ENCODE measurements at regions not wholly inside any gene's neighbourhood (a gene's known extent, or its start where the extent isn't known, plus 50 kb on each side); places are given as distances from the start of the nearest gene placed in this dataset.
A peak's percentile ranks its signal among the peaks of the same experiment; 100 is the strongest.

DNA sequence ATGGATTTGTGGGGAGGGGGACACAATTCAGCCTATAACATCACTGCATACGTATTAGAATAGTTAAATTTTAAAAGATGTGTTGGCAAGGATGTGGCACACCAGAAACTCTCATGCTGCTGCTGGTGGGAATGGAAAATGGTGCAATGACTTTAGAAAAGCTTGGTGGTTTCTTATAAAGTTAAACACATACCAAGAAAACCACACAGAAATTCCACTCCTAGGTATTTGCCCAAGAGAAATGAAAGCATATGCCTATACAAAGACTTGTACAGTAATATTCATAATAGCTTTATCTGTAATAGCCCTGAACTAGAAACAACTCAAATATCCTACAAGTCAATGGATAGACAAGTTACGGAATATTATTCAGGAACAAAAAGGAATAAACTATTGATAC lies 71.3 kb upstream of the PDHA1 start:
- DNase-seq: no peak
- Histone ChIP-seq H3K4me3 (no peak overlapping the region), H3K4me1 (no peaks in the 10 kb centered on the region), H3K36me3 (ENCODE audit: insufficient read depth in 1 of 2, low read depth in 1 of 2) (no peaks in the 10 kb centered on the region), H3K27ac (no peak overlapping the region), H3K27me3 (ENCODE audit: insufficient read depth in 3 of 3, low read length in 2 of 3) (no peaks in the 10 kb centered on the region), H3K9me3 (no peaks in the 10 kb centered on the region)
- intact Hi-C loops (cut with DNase I): no loop called here
- 84 to 94% (median 92%) methylated on average over 2 of the region's 2 CpGs for WGBS, 3 donors
- ATAC-seq: no peak
- TF ChIP-seq, protein P1, sequence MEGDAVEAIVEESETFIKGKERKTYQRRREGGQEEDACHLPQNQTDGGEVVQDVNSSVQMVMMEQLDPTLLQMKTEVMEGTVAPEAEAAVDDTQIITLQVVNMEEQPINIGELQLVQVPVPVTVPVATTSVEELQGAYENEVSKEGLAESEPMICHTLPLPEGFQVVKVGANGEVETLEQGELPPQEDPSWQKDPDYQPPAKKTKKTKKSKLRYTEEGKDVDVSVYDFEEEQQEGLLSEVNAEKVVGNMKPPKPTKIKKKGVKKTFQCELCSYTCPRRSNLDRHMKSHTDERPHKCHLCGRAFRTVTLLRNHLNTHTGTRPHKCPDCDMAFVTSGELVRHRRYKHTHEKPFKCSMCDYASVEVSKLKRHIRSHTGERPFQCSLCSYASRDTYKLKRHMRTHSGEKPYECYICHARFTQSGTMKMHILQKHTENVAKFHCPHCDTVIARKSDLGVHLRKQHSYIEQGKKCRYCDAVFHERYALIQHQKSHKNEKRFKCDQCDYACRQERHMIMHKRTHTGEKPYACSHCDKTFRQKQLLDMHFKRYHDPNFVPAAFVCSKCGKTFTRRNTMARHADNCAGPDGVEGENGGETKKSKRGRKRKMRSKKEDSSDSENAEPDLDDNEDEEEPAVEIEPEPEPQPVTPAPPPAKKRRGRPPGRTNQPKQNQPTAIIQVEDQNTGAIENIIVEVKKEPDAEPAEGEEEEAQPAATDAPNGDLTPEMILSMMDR (IDR thresholded peaks at IDR 0.05): no peak

DNA sequence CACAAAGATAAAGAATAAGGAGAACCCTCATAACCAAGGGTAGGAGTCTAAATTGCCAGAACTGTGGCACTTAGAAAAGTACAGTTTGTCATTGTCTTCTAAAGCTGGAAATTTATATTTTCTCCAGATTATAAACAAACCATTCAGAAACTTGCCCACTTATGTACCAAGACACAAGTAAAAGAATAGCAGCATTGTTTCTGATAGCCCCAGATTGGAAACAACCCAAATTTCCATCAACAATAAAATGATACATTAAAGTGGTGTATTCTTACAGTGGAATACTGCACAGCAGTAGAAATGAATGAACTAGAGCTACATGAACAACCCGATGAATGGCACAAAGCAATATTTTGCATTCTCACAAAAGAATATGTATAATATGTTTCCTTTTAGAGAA lies 63.1 kb upstream of the PDHA1 start:
- DNase-seq (no peak), ATAC-seq (no peak)
- intact Hi-C loops (cut with DNase I): no loop called here
- H3K27ac ChIP-seq: no peak overlapping the region
- H3K4me3 ChIP-seq: no peak overlapping the region
- no peaks in the 10 kb centered on the region for H3K9me3 ChIP-seq
- WGBS, 3 donors: 41 to 83% (median 61%) methylated on average over 1 of the region's 1 CpG
- H3K36me3 ChIP-seq (ENCODE audit: insufficient read depth in 1 of 2, low read depth in 1 of 2): no peaks in the 10 kb centered on the region
- peaks cover 0 to 8% (median 0%) of the 10 kb centered on the region in 3 donors for H3K27me3 ChIP-seq (ENCODE audit: insufficient read depth in 3 of 3, low read length in 2 of 3)
- H3K4me1 ChIP-seq: no peaks in the 10 kb centered on the region
- TF ChIP-seq, protein P1 (IDR thresholded peaks at IDR 0.05): no peak

DNA sequence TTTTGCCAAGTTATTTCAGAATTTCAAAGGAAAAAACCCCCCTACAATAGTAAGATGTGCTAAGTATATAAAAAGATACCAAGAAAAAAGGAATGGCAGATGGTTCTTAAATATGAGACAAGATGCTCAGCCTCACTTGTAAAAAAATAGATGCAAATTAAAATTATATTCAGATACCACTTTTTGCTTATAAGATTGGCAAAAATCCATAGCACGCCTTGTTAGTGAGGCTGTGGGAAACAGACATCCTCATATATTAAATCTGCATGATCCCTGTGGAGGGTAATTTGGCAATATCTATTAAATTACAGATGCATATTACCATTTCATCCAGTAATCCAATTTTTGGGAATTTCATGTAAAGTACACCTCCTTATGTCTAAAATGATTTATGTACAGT lies 62.5 kb upstream of the PDHA1 start:
- H3K27me3 ChIP-seq (ENCODE audit: insufficient read depth in 3 of 3, low read length in 2 of 3): peaks cover 0 to 8% (median 0%) of the 10 kb centered on the region in 3 donors
- intact Hi-C loops (cut with DNase I): no loop called here
- DNase-seq (no peak), ATAC-seq (no peak)
- TF ChIP-seq, protein P1 (IDR thresholded peaks at IDR 0.05): no peak
- H3K9me3 ChIP-seq: no peaks in the 10 kb centered on the region
- WGBS, 3 donors: 53 to 66% (median 65%) methylated on average over 1 of the region's 1 CpG
- no peak overlapping the region for H3K27ac ChIP-seq
- no peak overlapping the region for H3K4me3 ChIP-seq
- no peaks in the 10 kb centered on the region for H3K36me3 ChIP-seq (ENCODE audit: insufficient read depth in 1 of 2, low read depth in 1 of 2)
- no peaks in the 10 kb centered on the region for H3K4me1 ChIP-seq

DNA sequence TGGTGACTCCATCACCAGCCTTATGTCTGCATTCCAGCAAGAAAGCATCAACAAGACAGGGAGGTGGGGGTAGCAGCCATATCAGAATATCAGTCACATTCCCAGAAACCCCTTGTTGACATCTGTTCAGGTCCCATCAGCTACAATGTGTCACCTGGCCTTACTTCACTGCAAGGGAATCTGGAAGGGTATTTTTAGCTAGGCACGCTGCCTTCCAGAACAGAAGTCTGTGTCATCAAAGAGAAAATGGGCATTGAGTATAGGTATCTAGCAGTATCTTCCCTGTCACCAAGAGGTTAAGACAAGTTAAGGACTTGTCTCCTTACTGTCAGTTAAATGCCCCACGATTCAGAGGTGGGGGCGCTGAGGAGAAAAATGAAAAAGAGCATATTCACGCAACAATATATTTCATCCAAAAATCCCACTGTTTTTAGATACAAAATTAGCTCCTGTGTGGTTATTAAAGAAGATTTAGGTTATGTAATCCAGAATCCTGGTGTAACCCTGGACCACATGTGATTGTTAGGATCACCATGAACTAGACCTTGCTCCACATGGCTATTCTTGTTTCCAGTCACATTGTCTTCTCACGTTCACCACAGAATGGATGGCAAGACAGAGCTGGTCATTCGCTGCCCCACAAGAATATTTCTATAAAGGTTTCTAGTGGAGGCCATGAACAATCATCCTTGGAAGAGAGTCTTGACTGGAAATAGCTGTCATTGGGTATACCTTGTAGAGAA lies 60.0 kb upstream of the PDHA1 start:
- intact Hi-C loops (cut with DNase I): no loop called here
- H3K4me3 ChIP-seq: no peak overlapping the region
- H3K4me1 ChIP-seq: no peaks in the 10 kb centered on the region
- 69 to 73% (median 69%) methylated on average over 6 of the region's 6 CpGs for WGBS, 3 donors
- no peaks in the 10 kb centered on the region for H3K9me3 ChIP-seq
- peak; percentile 67 to 96 (median 79) for ATAC-seq
- DNase-seq: no peak
- peaks cover 0 to 8% (median 0%) of the 10 kb centered on the region in 3 donors for H3K27me3 ChIP-seq (ENCODE audit: insufficient read depth in 3 of 3, low read length in 2 of 3)
- H3K36me3 ChIP-seq (ENCODE audit: insufficient read depth in 1 of 2, low read depth in 1 of 2): no peaks in the 10 kb centered on the region
- TF ChIP-seq, protein P1 (IDR thresholded peaks at IDR 0.05): no peak
- H3K27ac ChIP-seq: peak overlapping the region; percentile 46

DNA sequence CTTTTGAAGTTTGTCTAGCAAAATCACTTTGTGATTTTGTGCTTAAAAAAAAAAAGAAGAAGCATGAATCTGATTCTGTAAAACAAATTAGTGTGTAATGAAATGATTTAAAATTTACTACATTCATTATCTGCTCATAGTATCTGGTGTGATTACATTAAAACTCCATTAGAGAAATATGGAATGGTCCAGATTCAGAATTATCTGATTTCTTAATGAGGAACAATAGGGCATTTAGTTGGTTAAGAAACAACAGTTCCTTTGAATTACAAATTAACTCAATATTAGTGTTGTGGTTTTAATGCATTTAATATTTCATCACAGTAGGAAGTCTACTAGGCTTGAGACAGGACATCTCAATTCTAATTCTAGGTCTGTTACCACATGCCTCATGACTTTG lies 57.9 kb upstream of the PDHA1 start:
- no peak for ATAC-seq
- Histone ChIP-seq H3K4me1 (no peaks in the 10 kb centered on the region), H3K36me3 (ENCODE audit: insufficient read depth in 1 of 2, low read depth in 1 of 2) (no peaks in the 10 kb centered on the region), H3K27me3 (ENCODE audit: insufficient read depth in 3 of 3, low read length in 2 of 3) (peaks cover 0 to 10% (median 0%) of the 10 kb centered on the region in 3 donors), H3K4me3 (no peak overlapping the region), H3K27ac (no peak overlapping the region), H3K9me3 (no peaks in the 10 kb centered on the region)
- DNase-seq: no peak
- TF ChIP-seq, protein P1 (IDR thresholded peaks at IDR 0.05): no peak
- intact Hi-C loops (cut with DNase I): no loop called here

Data from psoas muscle (tissue), 7 donors.